K562 (cell line): ENCODE measurements at regions not wholly inside any gene's neighbourhood (a gene's known extent, or its start where the extent isn't known, plus 50 kb on each side); places are given as distances from the start of the nearest gene placed in this dataset.

Source experiments
- CHD1 ChIP-seq: fragments of 200-600 bp; sonication (generic); IDR thresholded peaks from one replicate; pipeline ENCODE4 v1.6.1; 2012; ENCODE audit warnings: mild to moderate bottlenecking, moderate library complexity, low read length, inconsistent platforms
- ZNF184 ChIP-seq: sonication (generic); formaldehyde crosslinking; IDR thresholded peaks from 2 replicates; pipeline ENCODE4 v1.5.0; 2020; ENCODE audit warnings: missing genetic modification reagents

- TF ChIP-seq CHD1: no peak
- TF ChIP-seq ZNF184 (CRISPR knock-in tag): no peak
These were observed 50.9 kb upstream of the TMPRSS2 start for GRCh38 chr21:41558842-41559241.
